Loucy (cell line): ENCODE measurements at regions not wholly inside any gene's neighbourhood (a gene's known extent, or its start where the extent isn't known, plus 50 kb on each side); places are given as distances from the start of the nearest gene placed in this dataset.

Source experiments
- H2AFZ ChIP-seq: fragments of 200-600 bp; sonication (generic); 2 replicates; pipeline ENCODE4 v1.6.0; 2016; ENCODE audit warnings: antibody characterized with exemption, mild to moderate bottlenecking, low read length, moderate library complexity
- H3F3A ChIP-seq: fragments of 200-600 bp; 2 replicates; pipeline ENCODE4 v1.6.0; 2016; ENCODE audit warnings: antibody characterized with exemption, low read depth, mild to moderate bottlenecking
- H3K27me3 ChIP-seq: fragments of 200-600 bp; sonication (generic); 2 replicates; pipeline ENCODE4 v1.6.1; 2014; ENCODE audit warnings: low read length, mild to moderate bottlenecking; ENCODE audit not compliant: insufficient read depth, poor library complexity, severe bottlenecking
- H3K36me3 ChIP-seq: fragments of 200-600 bp; sonication (generic); 2 replicates; pipeline ENCODE4 v1.6.1; 2016; ENCODE audit warnings: low read length; ENCODE audit not compliant: insufficient read depth
- H3K4me1 ChIP-seq: fragments of 200-600 bp; sonication (generic); 2 replicates; pipeline ENCODE4 v1.5.1; 2014; ENCODE audit warnings: low read length, mild to moderate bottlenecking; ENCODE audit not compliant: insufficient read depth, poor library complexity, severe bottlenecking
- H3K4me2 ChIP-seq: fragments of 200-600 bp; sonication (generic); 2 replicates; pipeline ENCODE4 v1.6.0; 2014; ENCODE audit warnings: antibody characterized with exemption, low read length, low read depth, mild to moderate bottlenecking; ENCODE audit not compliant: poor library complexity, severe bottlenecking
- H3K4me3 ChIP-seq: fragments of 200-600 bp; sonication (generic); 2 replicates; pipeline ENCODE4 v1.5.1; 2014; ENCODE audit warnings: low read length, mild to moderate bottlenecking, mixed read lengths; ENCODE audit not compliant: poor library complexity, severe bottlenecking
- H3K79me2 ChIP-seq: fragments of 200-600 bp; sonication (generic); 2 replicates; pipeline ENCODE4 v1.6.1; 2014; ENCODE audit warnings: low read length; ENCODE audit not compliant: insufficient read depth
- H3K9ac ChIP-seq: fragments of 200-600 bp; sonication (generic); 2 replicates; pipeline ENCODE4 v1.6.0; 2014; ENCODE audit warnings: mild to moderate bottlenecking, low read depth, low read length, moderate library complexity; ENCODE audit not compliant: poor library complexity, severe bottlenecking
- H3K9me2 ChIP-seq: fragments of 200-600 bp; sonication (generic); replicated peaks from 2 replicates; pipeline ENCODE4 v1.6.1; 2016; ENCODE audit warnings: low read depth, low read length, mixed read lengths
- H3K9me3 ChIP-seq: fragments of 200-600 bp; sonication (generic); 2 replicates; pipeline ENCODE4 v1.6.1; 2014; ENCODE audit warnings: mild to moderate bottlenecking, antibody characterized with exemption, low read length, low read depth; ENCODE audit not compliant: insufficient read depth
- H4K20me1 ChIP-seq: fragments of 200-600 bp; sonication (generic); 2 replicates; pipeline ENCODE4 v1.6.0; 2014; ENCODE audit warnings: antibody characterized with exemption, low read length, mild to moderate bottlenecking; ENCODE audit not compliant: insufficient read depth, poor library complexity, severe bottlenecking
- CTCF ChIP-seq: fragments of 200-600 bp; sonication (generic); conservative IDR thresholded peaks from 2 replicates; pipeline ENCODE4 v1.5.1; 2014; ENCODE audit warnings: mild to moderate bottlenecking, antibody characterized with exemption, low read length
- EZH2phosphoT487 ChIP-seq: fragments of 200-600 bp; IDR thresholded peaks from 2 replicates; pipeline ENCODE4 v1.6.1; 2018; ENCODE audit warnings: antibody characterized with exemption, mild to moderate bottlenecking, moderate library complexity, borderline replicate concordance

- no peaks in the 10 kb centered on the region for H3K4me1 ChIP-seq
- H3K9ac ChIP-seq: no peak overlapping the region
- H3K36me3 ChIP-seq: no peaks in the 10 kb centered on the region
- H3K4me3 ChIP-seq: no peak overlapping the region
- no peaks in the 10 kb centered on the region for H3K9me2 ChIP-seq
- TF ChIP-seq CTCF: no peak
- no peak for TF ChIP-seq EZH2phosphoT487
- H3F3A ChIP-seq: no peaks in the 10 kb centered on the region
- no peaks in the 10 kb centered on the region for H3K27me3 ChIP-seq
- H3K79me2 ChIP-seq: no peaks in the 10 kb centered on the region
- H4K20me1 ChIP-seq: no peaks in the 10 kb centered on the region
- no peaks in the 10 kb centered on the region for H3K9me3 ChIP-seq
- H3K4me2 ChIP-seq: no peak overlapping the region
- H2AFZ ChIP-seq: no peak overlapping the region
Observed at GRCh38 chr12:127479256-127479655, 787.7 kb upstream of the TMEM132C start.

GRCh38 chr12:127480775-127481314 is 786.1 kb upstream of the TMEM132C start:
- Histone ChIP-seq H3K9ac (no peak overlapping the region), H3K9me2 (no peaks in the 10 kb centered on the region), H3K79me2 (no peaks in the 10 kb centered on the region), H4K20me1 (no peaks in the 10 kb centered on the region), H3K36me3 (no peaks in the 10 kb centered on the region), H3F3A (no peaks in the 10 kb centered on the region), H2AFZ (no peak overlapping the region), H3K9me3 (no peaks in the 10 kb centered on the region), H3K4me2 (no peak overlapping the region), H3K4me3 (no peak overlapping the region), H3K4me1 (no peaks in the 10 kb centered on the region), H3K27me3 (no peaks in the 10 kb centered on the region)
- no peak for TF ChIP-seq CTCF
- TF ChIP-seq EZH2phosphoT487: no peak

GRCh38 chr12:127482950-127483349 is 784.0 kb upstream of the TMEM132C start:
- TF ChIP-seq EZH2phosphoT487: no peak
- no peak for TF ChIP-seq CTCF
- Histone ChIP-seq H3K36me3 (no peaks in the 10 kb centered on the region), H2AFZ (no peak overlapping the region)

More at GRCh38 chr12:127482950-127483349, 784.0 kb upstream of the TMEM132C start:
- Histone ChIP-seq H3K27me3 (no peaks in the 10 kb centered on the region), H3F3A (no peaks in the 10 kb centered on the region), H3K4me1 (no peaks in the 10 kb centered on the region), H3K4me2 (no peak overlapping the region), H3K79me2 (no peaks in the 10 kb centered on the region), H3K9ac (no peak overlapping the region), H3K9me3 (no peaks in the 10 kb centered on the region), H3K9me2 (no peaks in the 10 kb centered on the region), H3K4me3 (no peak overlapping the region), H4K20me1 (no peaks in the 10 kb centered on the region)
